GM13976 (cell line): ENCODE measurements at regions not wholly inside any gene's neighbourhood (a gene's known extent, or its start where the extent isn't known, plus 50 kb on each side); places are given as distances from the start of the nearest gene placed in this dataset.
"Not testable (repeated sequence)": the region's sequence is repeated elsewhere in the genome, so short reads cannot be mapped to it uniquely, and the experiment has no call there.

ENCODE experiments used
- DNase-seq: peaks from one replicate; pipeline ENCODE4 v3.0.0; 2012; ENCODE audit warnings: low spot score
- in situ Hi-C: fragments of 300-500 bp; cut with MboI; formaldehyde crosslinking; loops from one replicate; pipeline ENCODE4 v1.12.0; 2022; ENCODE audit warnings: low sequenced_read_pairs, mixed read lengths, inconsistent platforms; ENCODE audit not compliant: unreplicated experiment
- TF ChIP-seq, protein P1 (sequence below): IDR thresholded peaks from 2 replicates; pipeline ENCODE4 v1.5.1; 2012; ENCODE audit warnings: borderline replicate concordance, mild to moderate bottlenecking; ENCODE audit not compliant: insufficient read depth; ENCODE audit errors: extremely low read depth, missing control alignments, control extremely low read depth

DNA sequence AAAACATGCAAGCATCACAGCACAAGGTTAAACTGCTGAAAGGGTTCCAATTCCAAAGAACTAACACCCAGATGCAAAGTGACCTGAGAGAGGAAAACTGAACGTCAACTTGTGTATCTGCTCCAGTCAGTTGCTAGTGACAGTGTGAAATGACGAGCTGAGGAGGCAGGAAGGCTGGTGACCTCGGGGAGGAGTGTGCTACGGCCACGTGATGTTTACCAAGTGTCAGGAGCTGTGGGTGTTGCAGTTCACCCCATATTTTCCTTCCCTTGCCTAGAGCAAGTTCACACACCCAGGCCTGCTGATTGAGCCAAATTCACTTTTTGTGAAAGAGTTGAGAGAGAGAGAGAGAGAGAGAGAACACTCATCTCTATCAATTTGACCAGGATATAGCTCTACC is 231.6 kb upstream of the ANKH start:
- TF ChIP-seq, protein P1, sequence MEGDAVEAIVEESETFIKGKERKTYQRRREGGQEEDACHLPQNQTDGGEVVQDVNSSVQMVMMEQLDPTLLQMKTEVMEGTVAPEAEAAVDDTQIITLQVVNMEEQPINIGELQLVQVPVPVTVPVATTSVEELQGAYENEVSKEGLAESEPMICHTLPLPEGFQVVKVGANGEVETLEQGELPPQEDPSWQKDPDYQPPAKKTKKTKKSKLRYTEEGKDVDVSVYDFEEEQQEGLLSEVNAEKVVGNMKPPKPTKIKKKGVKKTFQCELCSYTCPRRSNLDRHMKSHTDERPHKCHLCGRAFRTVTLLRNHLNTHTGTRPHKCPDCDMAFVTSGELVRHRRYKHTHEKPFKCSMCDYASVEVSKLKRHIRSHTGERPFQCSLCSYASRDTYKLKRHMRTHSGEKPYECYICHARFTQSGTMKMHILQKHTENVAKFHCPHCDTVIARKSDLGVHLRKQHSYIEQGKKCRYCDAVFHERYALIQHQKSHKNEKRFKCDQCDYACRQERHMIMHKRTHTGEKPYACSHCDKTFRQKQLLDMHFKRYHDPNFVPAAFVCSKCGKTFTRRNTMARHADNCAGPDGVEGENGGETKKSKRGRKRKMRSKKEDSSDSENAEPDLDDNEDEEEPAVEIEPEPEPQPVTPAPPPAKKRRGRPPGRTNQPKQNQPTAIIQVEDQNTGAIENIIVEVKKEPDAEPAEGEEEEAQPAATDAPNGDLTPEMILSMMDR = no peak
- in situ Hi-C loops = no loop called here
- DNase-seq = no peak

GRCh38 chr5:15097552-15097951 is 226.0 kb upstream of the ANKH start:
- TF ChIP-seq, protein P1 = no peak
- in situ Hi-C loops = no loop called here

GRCh38 chr5:15096686-15097085 is 225.1 kb upstream of the ANKH start:
- in situ Hi-C loops, DNase-seq: not testable (repeated sequence)

More at GRCh38 chr5:15097552-15097951, 226.0 kb upstream of the ANKH start:
- DNase-seq = no peak

GRCh38 chr5:15092801-15093200 is 221.2 kb upstream of the ANKH start:
- TF ChIP-seq, protein P1 = no peak
- in situ Hi-C loops = no loop called here
- no peak for DNase-seq

DNA sequence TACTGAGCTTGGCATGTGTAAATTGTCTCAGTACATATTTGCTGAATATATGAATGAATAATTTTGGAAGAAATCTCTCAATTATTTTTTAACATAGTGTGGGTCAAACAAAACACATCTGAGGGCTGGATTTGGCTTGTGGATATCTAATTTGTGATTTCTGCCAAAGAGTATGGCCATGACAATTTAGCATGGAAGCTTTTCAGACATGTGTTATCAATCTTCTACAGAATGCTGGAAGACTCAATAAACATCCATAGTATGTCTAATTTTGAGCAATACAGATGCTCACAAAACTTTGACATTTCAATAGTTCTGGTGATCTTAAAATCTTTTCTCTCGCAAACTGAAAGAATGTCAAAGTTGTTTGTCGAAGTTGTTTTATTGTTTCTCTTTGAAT is 214.1 kb upstream of the ANKH start:
- in situ Hi-C loops = no loop called here
- no peak for DNase-seq
- TF ChIP-seq, protein P1 = no peak

DNA sequence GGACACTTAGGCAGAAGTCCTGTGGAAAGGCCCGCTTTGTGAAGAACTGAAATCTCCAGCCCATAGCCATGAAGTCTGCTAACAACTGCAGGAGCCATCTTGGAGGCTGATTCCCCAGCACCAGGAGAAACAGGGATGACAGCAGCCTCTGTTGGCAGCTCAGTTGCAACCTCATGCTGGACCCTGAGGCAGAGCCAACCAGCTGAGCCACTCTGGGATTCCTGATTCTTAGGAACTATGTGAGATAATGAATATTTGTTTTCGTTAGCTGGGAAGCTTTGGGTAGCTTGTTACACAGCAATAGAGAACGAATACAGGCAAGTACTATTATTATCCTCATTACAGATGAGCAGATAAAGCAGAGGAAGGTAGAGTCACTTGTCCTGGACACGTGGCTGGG is 210.5 kb upstream of the ANKH start:
- TF ChIP-seq, protein P1 = no peak
- no peak for DNase-seq
- in situ Hi-C loops = no loop called here

- TF ChIP-seq, protein P1 = no peak
- DNase-seq = no peak
- in situ Hi-C loops = no loop called here
Measured at GRCh38 chr5:15080219-15080618, 208.6 kb upstream of the ANKH start.
